Liver (tissue), 8 donors: ENCODE measurements at regions not wholly inside any gene's neighbourhood (a gene's known extent, or its start where the extent isn't known, plus 50 kb on each side); places are given as distances from the start of the nearest gene placed in this dataset.

Experiments
- DNase-seq: peaks from one replicate; pipeline ENCODE4 v3.0.0-alpha.2; 2017; ENCODE audit warnings: low spot score
- H3K27ac ChIP-seq, 2 donors: one replicate each; pipeline ENCODE4 v1.7.0; 2013; ENCODE audit warnings: inconsistent platforms in 2 of 2, low read length in 2 of 2, control low read depth in 1 of 2, low read depth in 1 of 2, mild to moderate bottlenecking in 1 of 2
- H3K27me3 ChIP-seq, 4 donors: one replicate each; pipeline versions ENCODE4 v1.6.1 to v1.7.0; 2013; ENCODE audit warnings: low read length in 3 of 4, inconsistent platforms in 1 of 4, mild to moderate bottlenecking in 1 of 4, moderate library complexity in 1 of 4; ENCODE audit not compliant: control insufficient read depth in 4 of 4, insufficient read depth in 4 of 4
- H3K36me3 ChIP-seq, 4 donors: one replicate each; pipeline versions ENCODE4 v1.6.1 to v1.7.0; 2013; ENCODE audit warnings: low read length in 3 of 4, mild to moderate bottlenecking in 3 of 4, low read depth in 1 of 4, moderate library complexity in 1 of 4; ENCODE audit not compliant: control insufficient read depth in 4 of 4, insufficient read depth in 3 of 4
- H3K4me1 ChIP-seq, 4 donors: one replicate each; pipeline versions ENCODE4 v1.6.1 to v1.7.0; 2013; ENCODE audit warnings: low read length in 3 of 4, mild to moderate bottlenecking in 3 of 4, moderate library complexity in 1 of 4; ENCODE audit not compliant: control insufficient read depth in 4 of 4, insufficient read depth in 4 of 4
- H3K4me3 ChIP-seq, 3 donors: one replicate each; pipeline versions ENCODE4 v1.6.1 to v1.7.0; 2013; ENCODE audit warnings: low read length in 3 of 3, control low read depth in 1 of 3, low read depth in 1 of 3, mild to moderate bottlenecking in 1 of 3
- H3K9ac ChIP-seq, 2 donors: one replicate each; pipeline ENCODE4 v1.7.0; 2013; ENCODE audit warnings: low read length in 2 of 2, mild to moderate bottlenecking in 2 of 2, moderate library complexity in 2 of 2, control low read depth in 1 of 2, low read depth in 1 of 2
- H3K9me3 ChIP-seq, 4 donors: one replicate each; pipeline versions ENCODE4 v1.6.1 to v1.7.0; 2013; ENCODE audit warnings: low read length in 3 of 4; ENCODE audit not compliant: control insufficient read depth in 4 of 4
- EGR1 ChIP-seq, 2 donors: IDR thresholded peaks; 2 replicates each; pipeline ENCODE4 v1.6.1; 2016 to 2018; ENCODE audit warnings: antibody characterized with exemption in 2 of 2, low read depth in 2 of 2
- FOXA1 ChIP-seq: IDR thresholded peaks from 2 replicates; pipeline ENCODE4 v1.6.1; 2016; ENCODE audit warnings: antibody characterized with exemption
- FOXA2 ChIP-seq: IDR thresholded peaks from 2 replicates; pipeline ENCODE4 v1.6.1; 2016; ENCODE audit warnings: antibody characterized with exemption
- GABPA ChIP-seq, 2 donors: IDR thresholded peaks in 1 of 2; conservative IDR thresholded peaks in 1 of 2; 2 replicates each; pipeline ENCODE4 v1.6.1; 2016; ENCODE audit warnings: antibody characterized with exemption in 2 of 2, mild to moderate bottlenecking in 1 of 2, moderate library complexity in 1 of 2
- HNF4A ChIP-seq, 2 donors: conservative IDR thresholded peaks; 2 replicates each; pipeline ENCODE4 v1.6.1; 2016; ENCODE audit warnings: antibody characterized with exemption in 2 of 2, mild to moderate bottlenecking in 2 of 2
- HNF4G ChIP-seq: IDR thresholded peaks from 2 replicates; pipeline ENCODE4 v1.6.1; 2016; ENCODE audit warnings: antibody characterized with exemption
- JUND ChIP-seq, 2 donors: IDR thresholded peaks; 2 replicates each; pipeline ENCODE4 v1.6.1; 2016; ENCODE audit warnings: antibody characterized with exemption in 2 of 2
- NR2F2 ChIP-seq: IDR thresholded peaks from 2 replicates; pipeline ENCODE4 v1.6.1; 2016; ENCODE audit warnings: antibody characterized with exemption
- RAD21 ChIP-seq, 2 donors: IDR thresholded peaks; 2 replicates each; pipeline ENCODE4 v1.6.1; 2016; ENCODE audit warnings: antibody characterized with exemption in 2 of 2, mild to moderate bottlenecking in 2 of 2
- RXRA ChIP-seq, 2 donors: IDR thresholded peaks; 2 replicates each; pipeline ENCODE4 v1.6.1; 2017 to 2018; ENCODE audit warnings: antibody characterized with exemption in 2 of 2, mild to moderate bottlenecking in 1 of 2
- SP1 ChIP-seq: IDR thresholded peaks from 2 replicates; pipeline ENCODE4 v1.6.1; 2018; ENCODE audit warnings: antibody characterized with exemption, mild to moderate bottlenecking
- TAF1 ChIP-seq: conservative IDR thresholded peaks from 2 replicates; pipeline ENCODE4 v1.6.1; 2016; ENCODE audit warnings: antibody characterized with exemption, mild to moderate bottlenecking
- YY1 ChIP-seq: IDR thresholded peaks from 2 replicates; pipeline ENCODE4 v1.6.1; 2016; ENCODE audit warnings: antibody characterized with exemption, mild to moderate bottlenecking
- WGBS: extraction: QIAGEN DNeasy Blood & Tissue Kit; methylation state at CpG from one replicate; pipeline ENCODE4 v1.1.7; 2013; 5-methylcytosine and 5-hydroxymethylcytosine counted together
- TF ChIP-seq, protein P1 (sequence below): IDR thresholded peaks from 2 replicates; pipeline ENCODE4 v1.6.1; 2016; ENCODE audit warnings: antibody characterized with exemption
- TF ChIP-seq, protein P2 (sequence below): IDR thresholded peaks from 2 replicates; pipeline ENCODE4 v1.6.1; 2016; ENCODE audit warnings: antibody characterized with exemption
- TF ChIP-seq, protein P3 (sequence below): IDR thresholded peaks from 2 replicates; pipeline ENCODE4 v1.6.1; 2016; ENCODE audit warnings: antibody characterized with exemption
- TF ChIP-seq, protein P4 (sequence below): fragments of 150-350 bp; IDR thresholded peaks from 2 replicates; pipeline ENCODE4 v1.5.1; 2017; ENCODE audit warnings: improper control_type of control experiment, low read depth, low read length; ENCODE audit not compliant: missing input control
- TF ChIP-seq, protein P5 (sequence below): IDR thresholded peaks from 2 replicates; pipeline ENCODE4 v1.6.1; 2016; ENCODE audit warnings: antibody characterized with exemption, mild to moderate bottlenecking
- donor health status: healthy.
- donor health status: healthy.
- donor health status: healthy.
- donor health status: healthy.
- donor health status: healthy.

DNA sequence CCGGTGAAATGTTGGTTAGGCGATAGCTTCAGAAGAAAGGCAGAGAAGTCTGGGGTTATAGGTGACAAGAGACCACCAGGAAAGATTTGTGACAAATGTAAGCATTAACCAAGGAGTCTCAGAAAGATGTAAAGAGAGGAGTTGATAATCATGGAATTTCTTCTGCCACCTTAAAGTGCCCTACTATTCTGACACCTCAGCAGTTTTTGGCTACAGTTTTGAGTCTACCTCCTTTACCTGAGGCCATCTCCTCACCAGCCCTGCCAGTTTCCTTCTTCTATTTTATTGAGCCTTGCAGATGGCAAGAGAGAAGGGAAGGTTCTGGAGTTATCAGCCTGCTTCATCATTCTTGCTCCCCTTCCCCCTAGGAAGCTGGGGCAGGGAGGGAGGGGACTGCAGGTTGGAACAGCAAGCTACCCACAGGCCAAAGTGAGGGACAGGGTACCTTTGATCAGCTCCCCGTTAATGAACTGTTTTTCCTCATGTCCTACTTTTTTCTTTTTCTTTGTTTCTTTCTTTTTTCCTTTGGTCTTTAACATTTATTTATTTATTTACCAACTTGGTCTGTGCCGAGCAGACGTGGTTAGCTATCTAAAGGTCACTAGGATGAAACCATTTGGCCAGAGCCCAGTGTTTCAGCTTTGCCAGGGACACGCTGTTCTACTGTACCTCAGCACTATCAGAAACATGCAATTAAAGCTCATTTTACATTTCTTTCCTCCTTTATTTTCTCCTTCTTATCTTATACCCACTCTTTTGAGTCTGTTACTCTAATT lies 438.7 kb upstream of the AR start:
- WGBS = 37% methylated on average over 6 of the region's 6 CpGs
- no peak for DNase-seq
- Histone ChIP-seq H3K4me1 (peaks cover 7 to 51% (median 41%) of the 10 kb centered on the region in 4 donors), H3K27ac (peak overlapping the region; percentile 61 to 76), H3K4me3 (no peak overlapping the region), H3K9me3 (no peaks in the 10 kb centered on the region), H3K27me3 (no peaks in the 10 kb centered on the region), H3K36me3 (no peaks in the 10 kb centered on the region), H3K9ac (no peak overlapping the region)
- TF ChIP-seq GABPA (IDR thresholded peaks at IDR 0.05 in 1 of 2, conservative IDR thresholded peaks at IDR 0.05 in 1 of 2) (no peak), FOXA1 (no peak), EGR1 (IDR thresholded peaks at IDR 0.05; ENCODE audit: low read depth in 2 of 2) (no peak), JUND (IDR thresholded peaks at IDR 0.05) (peak in 1 of 2 donors; percentile 8), NR2F2 (peak; percentile 41), FOXA2 (no peak), HNF4A (conservative IDR thresholded peaks at IDR 0.05) (peak; percentile 78 to 86), RXRA (IDR thresholded peaks at IDR 0.05) (peak; percentile 56 to 74), SP1 (peak; percentile 89), YY1 (peak; percentile 15), RAD21 (IDR thresholded peaks at IDR 0.05) (peak; percentile 41 to 63), HNF4G (peak; percentile 66)
- TF ChIP-seq, protein P1, sequence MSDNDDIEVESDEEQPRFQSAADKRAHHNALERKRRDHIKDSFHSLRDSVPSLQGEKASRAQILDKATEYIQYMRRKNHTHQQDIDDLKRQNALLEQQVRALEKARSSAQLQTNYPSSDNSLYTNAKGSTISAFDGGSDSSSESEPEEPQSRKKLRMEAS = peak; percentile 63
- TF ChIP-seq, protein P2, sequence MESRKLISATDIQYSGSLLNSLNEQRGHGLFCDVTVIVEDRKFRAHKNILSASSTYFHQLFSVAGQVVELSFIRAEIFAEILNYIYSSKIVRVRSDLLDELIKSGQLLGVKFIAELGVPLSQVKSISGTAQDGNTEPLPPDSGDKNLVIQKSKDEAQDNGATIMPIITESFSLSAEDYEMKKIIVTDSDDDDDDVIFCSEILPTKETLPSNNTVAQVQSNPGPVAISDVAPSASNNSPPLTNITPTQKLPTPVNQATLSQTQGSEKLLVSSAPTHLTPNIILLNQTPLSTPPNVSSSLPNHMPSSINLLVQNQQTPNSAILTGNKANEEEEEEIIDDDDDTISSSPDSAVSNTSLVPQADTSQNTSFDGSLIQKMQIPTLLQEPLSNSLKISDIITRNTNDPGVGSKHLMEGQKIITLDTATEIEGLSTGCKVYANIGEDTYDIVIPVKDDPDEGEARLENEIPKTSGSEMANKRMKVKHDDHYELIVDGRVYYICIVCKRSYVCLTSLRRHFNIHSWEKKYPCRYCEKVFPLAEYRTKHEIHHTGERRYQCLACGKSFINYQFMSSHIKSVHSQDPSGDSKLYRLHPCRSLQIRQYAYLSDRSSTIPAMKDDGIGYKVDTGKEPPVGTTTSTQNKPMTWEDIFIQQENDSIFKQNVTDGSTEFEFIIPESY = no peak
- TF ChIP-seq, protein P3, sequence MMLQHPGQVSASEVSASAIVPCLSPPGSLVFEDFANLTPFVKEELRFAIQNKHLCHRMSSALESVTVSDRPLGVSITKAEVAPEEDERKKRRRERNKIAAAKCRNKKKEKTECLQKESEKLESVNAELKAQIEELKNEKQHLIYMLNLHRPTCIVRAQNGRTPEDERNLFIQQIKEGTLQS = no peak
- TF ChIP-seq, protein P4, sequence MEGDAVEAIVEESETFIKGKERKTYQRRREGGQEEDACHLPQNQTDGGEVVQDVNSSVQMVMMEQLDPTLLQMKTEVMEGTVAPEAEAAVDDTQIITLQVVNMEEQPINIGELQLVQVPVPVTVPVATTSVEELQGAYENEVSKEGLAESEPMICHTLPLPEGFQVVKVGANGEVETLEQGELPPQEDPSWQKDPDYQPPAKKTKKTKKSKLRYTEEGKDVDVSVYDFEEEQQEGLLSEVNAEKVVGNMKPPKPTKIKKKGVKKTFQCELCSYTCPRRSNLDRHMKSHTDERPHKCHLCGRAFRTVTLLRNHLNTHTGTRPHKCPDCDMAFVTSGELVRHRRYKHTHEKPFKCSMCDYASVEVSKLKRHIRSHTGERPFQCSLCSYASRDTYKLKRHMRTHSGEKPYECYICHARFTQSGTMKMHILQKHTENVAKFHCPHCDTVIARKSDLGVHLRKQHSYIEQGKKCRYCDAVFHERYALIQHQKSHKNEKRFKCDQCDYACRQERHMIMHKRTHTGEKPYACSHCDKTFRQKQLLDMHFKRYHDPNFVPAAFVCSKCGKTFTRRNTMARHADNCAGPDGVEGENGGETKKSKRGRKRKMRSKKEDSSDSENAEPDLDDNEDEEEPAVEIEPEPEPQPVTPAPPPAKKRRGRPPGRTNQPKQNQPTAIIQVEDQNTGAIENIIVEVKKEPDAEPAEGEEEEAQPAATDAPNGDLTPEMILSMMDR = no peak

DNA sequence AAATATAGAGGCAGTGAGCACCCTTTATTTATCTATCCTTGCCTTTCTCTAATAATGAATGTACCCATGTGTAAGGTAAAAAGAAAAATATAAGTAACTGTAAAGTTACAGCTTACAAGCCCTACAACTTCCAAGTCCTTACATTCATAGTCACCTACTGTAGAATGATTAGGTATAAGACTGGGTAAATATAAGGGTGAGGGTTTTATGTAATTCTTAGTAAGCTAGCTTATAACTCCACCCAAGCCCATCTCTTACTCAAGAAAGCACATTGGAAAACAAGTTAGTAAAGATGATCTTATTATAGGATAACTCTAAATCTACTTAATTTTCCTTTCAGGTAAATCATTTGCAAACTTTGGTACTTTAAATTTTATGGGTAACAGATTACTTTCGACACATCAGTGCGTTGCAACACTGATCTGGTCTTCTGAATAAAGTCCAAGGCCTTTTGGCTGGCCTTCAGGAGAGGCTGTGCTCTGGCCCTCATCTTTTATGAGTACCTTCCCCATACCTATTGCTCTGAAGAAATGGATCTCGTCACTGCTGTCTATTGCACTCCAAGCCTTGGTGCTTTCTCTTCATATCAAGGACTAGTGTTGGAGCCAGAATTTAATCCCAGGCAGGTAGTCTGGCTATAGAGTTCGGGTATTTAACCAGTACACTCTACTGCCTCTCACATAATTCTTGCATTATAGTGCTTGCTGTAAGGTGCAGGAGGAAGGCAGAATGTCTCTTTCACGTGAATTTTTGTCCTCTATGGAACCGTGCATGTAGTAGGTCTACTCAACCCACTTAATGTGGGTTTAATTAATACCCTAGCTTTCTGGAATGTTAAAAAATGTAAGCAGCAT lies 443.6 kb upstream of the AR start:
- no peaks in the 10 kb centered on the region for H3K36me3 ChIP-seq
- TF ChIP-seq FOXA1 (no peak), HNF4G (peak; percentile 84), RAD21 (IDR thresholded peaks at IDR 0.05) (peak in 1 of 2 donors; percentile 61), GABPA (IDR thresholded peaks at IDR 0.05 in 1 of 2, conservative IDR thresholded peaks at IDR 0.05 in 1 of 2) (no peak), RXRA (IDR thresholded peaks at IDR 0.05) (peak; percentile 66 to 69), HNF4A (conservative IDR thresholded peaks at IDR 0.05) (peak; percentile 85 to 98), NR2F2 (peak; percentile 35), YY1 (peak; percentile 49), SP1 (peak; percentile 72), TAF1 (no peak), FOXA2 (no peak)
- TF ChIP-seq, protein P5, sequence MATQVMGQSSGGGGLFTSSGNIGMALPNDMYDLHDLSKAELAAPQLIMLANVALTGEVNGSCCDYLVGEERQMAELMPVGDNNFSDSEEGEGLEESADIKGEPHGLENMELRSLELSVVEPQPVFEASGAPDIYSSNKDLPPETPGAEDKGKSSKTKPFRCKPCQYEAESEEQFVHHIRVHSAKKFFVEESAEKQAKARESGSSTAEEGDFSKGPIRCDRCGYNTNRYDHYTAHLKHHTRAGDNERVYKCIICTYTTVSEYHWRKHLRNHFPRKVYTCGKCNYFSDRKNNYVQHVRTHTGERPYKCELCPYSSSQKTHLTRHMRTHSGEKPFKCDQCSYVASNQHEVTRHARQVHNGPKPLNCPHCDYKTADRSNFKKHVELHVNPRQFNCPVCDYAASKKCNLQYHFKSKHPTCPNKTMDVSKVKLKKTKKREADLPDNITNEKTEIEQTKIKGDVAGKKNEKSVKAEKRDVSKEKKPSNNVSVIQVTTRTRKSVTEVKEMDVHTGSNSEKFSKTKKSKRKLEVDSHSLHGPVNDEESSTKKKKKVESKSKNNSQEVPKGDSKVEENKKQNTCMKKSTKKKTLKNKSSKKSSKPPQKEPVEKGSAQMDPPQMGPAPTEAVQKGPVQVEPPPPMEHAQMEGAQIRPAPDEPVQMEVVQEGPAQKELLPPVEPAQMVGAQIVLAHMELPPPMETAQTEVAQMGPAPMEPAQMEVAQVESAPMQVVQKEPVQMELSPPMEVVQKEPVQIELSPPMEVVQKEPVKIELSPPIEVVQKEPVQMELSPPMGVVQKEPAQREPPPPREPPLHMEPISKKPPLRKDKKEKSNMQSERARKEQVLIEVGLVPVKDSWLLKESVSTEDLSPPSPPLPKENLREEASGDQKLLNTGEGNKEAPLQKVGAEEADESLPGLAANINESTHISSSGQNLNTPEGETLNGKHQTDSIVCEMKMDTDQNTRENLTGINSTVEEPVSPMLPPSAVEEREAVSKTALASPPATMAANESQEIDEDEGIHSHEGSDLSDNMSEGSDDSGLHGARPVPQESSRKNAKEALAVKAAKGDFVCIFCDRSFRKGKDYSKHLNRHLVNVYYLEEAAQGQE = no peak
- TF ChIP-seq, protein P3 = no peak
- TF ChIP-seq, protein P2 = no peak

More for the DNA sequence above, 443.6 kb upstream of the AR start:
- H3K4me3 ChIP-seq = peak overlapping the region in 1 of 3 donors; percentile 41
- WGBS = 30% methylated on average over 6 of the region's 6 CpGs
- H3K27me3 ChIP-seq = no peaks in the 10 kb centered on the region
- H3K4me1 ChIP-seq = peaks cover 4 to 50% (median 43%) of the 10 kb centered on the region in 4 donors
- DNase-seq = peak; percentile 30
- no peaks in the 10 kb centered on the region for H3K9me3 ChIP-seq
- no peak overlapping the region for H3K27ac ChIP-seq
- no peak overlapping the region for H3K9ac ChIP-seq
